A673 (cell line): ENCODE measurements at regions not wholly inside any gene's neighbourhood (a gene's known extent, or its start where the extent isn't known, plus 50 kb on each side); places are given as distances from the start of the nearest gene placed in this dataset.

Source experiments
- BruUV-seq: library from RNA; stranded (reverse); fragments of 400-500 nt; replicated peaks from 2 replicates; lab custom pipeline; 2021; lab: Mats Ljungman, UMichigan
- CTCF ChIA-PET: fragments of 300-600 bp; sonication (Branson Sonifier 250); formaldehyde crosslinking; loops from one replicate; lab custom pipeline; 2022; ENCODE audit warnings: antibody characterized with exemption; lab: Charles Lee
- POLR2A ChIA-PET: fragments of 300-600 bp; sonication (Branson Sonifier 250); formaldehyde crosslinking; loops from one replicate; lab custom pipeline; 2022; ENCODE audit warnings: antibody characterized with exemption; ENCODE audit not compliant: low non-redundant PET; lab: Charles Lee
- DNase-seq: peaks from one replicate; pipeline ENCODE4 v3.0.0-alpha.2; 2015; ENCODE audit warnings: low spot score
- H3K27ac ChIP-seq: fragments of 200-600 bp; sonication (generic); 2 replicates; pipeline ENCODE4 v1.5.1; 2016; ENCODE audit warnings: mixed run types, low read depth, mild to moderate bottlenecking, mixed read lengths, antibody characterized with exemption, low read length; ENCODE audit not compliant: poor library complexity, severe bottlenecking
- H3K27me3 ChIP-seq: fragments of 200-600 bp; sonication (generic); replicated peaks from 2 replicates; pipeline ENCODE4 v1.6.1; 2017; ENCODE audit warnings: mixed run types, low read depth, mild to moderate bottlenecking, mixed read lengths, antibody characterized with exemption, low read length; ENCODE audit not compliant: insufficient read depth, poor library complexity
- H3K36me3 ChIP-seq: fragments of 200-600 bp; sonication (generic); 2 replicates; pipeline ENCODE4 v1.6.1; 2016; ENCODE audit warnings: mixed run types, mild to moderate bottlenecking, mixed read lengths, antibody characterized with exemption, low read length; ENCODE audit not compliant: insufficient read depth, poor library complexity, severe bottlenecking
- H3K4me1 ChIP-seq: fragments of 200-600 bp; sonication (generic); 2 replicates; pipeline ENCODE4 v1.6.1; 2017; ENCODE audit warnings: mixed run types, mild to moderate bottlenecking, mixed read lengths, antibody characterized with exemption, low read length; ENCODE audit not compliant: insufficient read depth, poor library complexity, severe bottlenecking
- H3K4me3 ChIP-seq: fragments of 200-600 bp; sonication (generic); 2 replicates; pipeline ENCODE4 v1.5.1; 2016; ENCODE audit warnings: low read depth, mixed run types, mild to moderate bottlenecking, mixed read lengths, low read length; ENCODE audit not compliant: poor library complexity, severe bottlenecking
- H3K9me3 ChIP-seq: fragments of 200-600 bp; sonication (generic); 2 replicates; pipeline ENCODE4 v1.6.1; 2016; ENCODE audit warnings: mixed run types, low read depth, mild to moderate bottlenecking, mixed read lengths, antibody characterized with exemption, low read length; ENCODE audit not compliant: poor library complexity, severe bottlenecking
- EZH2 ChIP-seq: fragments of 200-600 bp; sonication (generic); IDR thresholded peaks from 2 replicates; pipeline ENCODE4 v1.6.1; 2017; ENCODE audit warnings: borderline replicate concordance, low read depth, mild to moderate bottlenecking, mixed read lengths, antibody characterized with exemption, low read length; ENCODE audit not compliant: poor library complexity, severe bottlenecking
- intact Hi-C: fragments of 100-400 bp; cut with micrococcal nuclease; formaldehyde crosslinking; loops from one replicate; pipeline ENCODE4 v1.10.0; 2022; ENCODE audit not compliant: unreplicated experiment
- TF ChIP-seq, protein P1 (sequence below): fragments of 300-800, 200-600 bp; sonication (generic); conservative IDR thresholded peaks from 2 replicates; pipeline ENCODE4 v1.5.1; 2017; ENCODE audit warnings: low read depth, mild to moderate bottlenecking, antibody characterized with exemption, low read length, moderate library complexity, mixed read lengths

- BruUV-seq, result no TSS peak
- intact Hi-C loops, result no loop called here
- H3K27ac ChIP-seq, result no peak overlapping the region
- CTCF ChIA-PET, result no interaction called here
- H3K36me3 ChIP-seq, result no peaks in the 10 kb centered on the region
- H3K4me1 ChIP-seq, result no peaks in the 10 kb centered on the region
- no peaks in the 10 kb centered on the region for H3K9me3 ChIP-seq
- POLR2A ChIA-PET, result no interaction called here
- TF ChIP-seq, protein P1, sequence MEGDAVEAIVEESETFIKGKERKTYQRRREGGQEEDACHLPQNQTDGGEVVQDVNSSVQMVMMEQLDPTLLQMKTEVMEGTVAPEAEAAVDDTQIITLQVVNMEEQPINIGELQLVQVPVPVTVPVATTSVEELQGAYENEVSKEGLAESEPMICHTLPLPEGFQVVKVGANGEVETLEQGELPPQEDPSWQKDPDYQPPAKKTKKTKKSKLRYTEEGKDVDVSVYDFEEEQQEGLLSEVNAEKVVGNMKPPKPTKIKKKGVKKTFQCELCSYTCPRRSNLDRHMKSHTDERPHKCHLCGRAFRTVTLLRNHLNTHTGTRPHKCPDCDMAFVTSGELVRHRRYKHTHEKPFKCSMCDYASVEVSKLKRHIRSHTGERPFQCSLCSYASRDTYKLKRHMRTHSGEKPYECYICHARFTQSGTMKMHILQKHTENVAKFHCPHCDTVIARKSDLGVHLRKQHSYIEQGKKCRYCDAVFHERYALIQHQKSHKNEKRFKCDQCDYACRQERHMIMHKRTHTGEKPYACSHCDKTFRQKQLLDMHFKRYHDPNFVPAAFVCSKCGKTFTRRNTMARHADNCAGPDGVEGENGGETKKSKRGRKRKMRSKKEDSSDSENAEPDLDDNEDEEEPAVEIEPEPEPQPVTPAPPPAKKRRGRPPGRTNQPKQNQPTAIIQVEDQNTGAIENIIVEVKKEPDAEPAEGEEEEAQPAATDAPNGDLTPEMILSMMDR, result no peak
- TF ChIP-seq EZH2, result no peak
- H3K27me3 ChIP-seq, result no peaks in the 10 kb centered on the region
- no peak overlapping the region for H3K4me3 ChIP-seq
- DNase-seq, result no peak
Observed at GRCh38 chr12:68078737-68079136, 80.8 kb downstream of the IFNG start.

DNA sequence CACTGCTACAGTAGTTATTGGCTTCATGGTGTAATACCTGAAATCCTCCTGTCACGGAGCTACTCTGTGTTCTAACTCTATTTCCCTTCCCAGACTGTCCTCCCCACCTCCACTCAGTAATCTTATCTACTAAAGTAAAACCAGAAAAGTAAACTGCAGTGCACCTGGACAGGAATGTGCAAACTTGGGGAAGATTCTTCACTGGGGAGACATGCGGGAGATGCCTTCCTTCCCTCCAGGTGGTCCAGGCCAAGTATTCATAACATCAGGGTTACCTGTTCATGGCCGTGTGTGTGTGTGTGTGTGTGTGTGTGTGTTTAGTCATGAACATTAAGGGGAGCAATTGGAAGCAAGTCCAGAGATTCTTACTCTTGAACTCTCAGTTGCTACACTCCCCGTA, 84.1 kb downstream of the IFNG start:
- Histone ChIP-seq H3K4me3 (no peak overlapping the region), H3K4me1 (no peaks in the 10 kb centered on the region), H3K27me3 (peaks cover 4% of the 10 kb centered on the region), H3K9me3 (no peaks in the 10 kb centered on the region), H3K36me3 (no peaks in the 10 kb centered on the region), H3K27ac (no peak overlapping the region)
- BruUV-seq, result no TSS peak
- no peak for DNase-seq
- TF ChIP-seq EZH2, result no peak
- TF ChIP-seq, protein P1, result no peak
- ChIA-PET CTCF (no interaction called here), POLR2A (no interaction called here)
- intact Hi-C loops, result no loop called here

GRCh38 chr12:68074306-68075027, 85.1 kb downstream of the IFNG start:
- Histone ChIP-seq H3K9me3 (no peaks in the 10 kb centered on the region), H3K27me3 (peaks cover 4% of the 10 kb centered on the region), H3K27ac (no peak overlapping the region), H3K4me3 (no peak overlapping the region), H3K36me3 (no peaks in the 10 kb centered on the region), H3K4me1 (no peaks in the 10 kb centered on the region)
- DNase-seq, result no peak
- CTCF ChIA-PET, result no interaction called here
- no TSS peak for BruUV-seq
- POLR2A ChIA-PET, result no interaction called here
- intact Hi-C loops, result no loop called here
- no peak for TF ChIP-seq EZH2
- TF ChIP-seq, protein P1, result no peak
